Common myeloid progenitor, CD34-positive (primary cell): ENCODE measurements at regions not wholly inside any gene's neighbourhood (a gene's known extent, or its start where the extent isn't known, plus 50 kb on each side); places are given as distances from the start of the nearest gene placed in this dataset.

Experiments
- CTCF ChIA-PET: fragments of 350-600 bp; sonication (Branson Sonifier 250); formaldehyde crosslinking; loops from one replicate; lab custom pipeline; 2021; ENCODE audit warnings: antibody characterized with exemption; lab: Charles Lee
- POLR2A ChIA-PET: fragments of 350-600 bp; sonication (Branson Sonifier 250); formaldehyde crosslinking; loops from one replicate; lab custom pipeline; 2021; ENCODE audit warnings: antibody characterized with exemption; lab: Charles Lee
- DNase-seq, 3 donors: peaks; one replicate each; pipeline versions ENCODE4 v3.0.0 to v3.0.0-alpha.2; 2013
- H3K27ac ChIP-seq, 2 experiments: 1 replicate in 1 of 2; 2 replicates in 1 of 2; pipeline ENCODE4 v1.7.0; 2013; ENCODE audit warnings: inconsistent platforms in 2 of 2, low read length in 2 of 2, mild to moderate bottlenecking in 2 of 2, low read depth in 1 of 2, moderate library complexity in 1 of 2; ENCODE audit not compliant: severe bottlenecking in 2 of 2, insufficient read depth in 1 of 2, poor library complexity in 1 of 2
- H3K27me3 ChIP-seq, 5 experiments: replicated peaks in 2 of 5; 1 replicate in 3 of 5; 2 replicates in 2 of 5; pipeline versions ENCODE4 v1.6.1 to v1.7.0; 2013; ENCODE audit warnings: low read length in 4 of 5, mild to moderate bottlenecking in 2 of 5, moderate library complexity in 2 of 5, inconsistent platforms in 1 of 5; ENCODE audit not compliant: insufficient read depth in 5 of 5, control insufficient read depth in 4 of 5
- H3K36me3 ChIP-seq, 4 experiments: 1 replicate in 2 of 4; 2 replicates in 2 of 4; pipeline versions ENCODE4 v1.6.1 to v1.7.0; 2013; ENCODE audit warnings: low read length in 3 of 4, control low read depth in 1 of 4, mild to moderate bottlenecking in 1 of 4; ENCODE audit not compliant: control insufficient read depth in 4 of 4, insufficient read depth in 4 of 4
- H3K4me1 ChIP-seq, 4 experiments: 1 replicate in 3 of 4; 2 replicates in 1 of 4; pipeline versions ENCODE4 v1.6.1 to v1.7.1; 2013; ENCODE audit warnings: low read length in 3 of 4, mild to moderate bottlenecking in 3 of 4, control low read depth in 1 of 4, inconsistent platforms in 1 of 4, moderate library complexity in 1 of 4; ENCODE audit not compliant: control insufficient read depth in 4 of 4, insufficient read depth in 4 of 4; ENCODE audit errors: control extremely low read depth in 1 of 4
- H3K4me3 ChIP-seq, 7 experiments: 1 replicate in 4 of 7; 2 replicates in 3 of 7; pipeline versions ENCODE4 v1.5.1 to v1.7.0; 2013; ENCODE audit warnings: mild to moderate bottlenecking in 7 of 7, low read length in 6 of 7, moderate library complexity in 6 of 7, inconsistent platforms in 2 of 7, low read depth in 2 of 7, control low read depth in 1 of 7; ENCODE audit not compliant: insufficient read depth in 4 of 7, control insufficient read depth in 1 of 7; ENCODE audit errors: extremely low read depth in 1 of 7
- H3K9me3 ChIP-seq, 5 experiments: 1 replicate in 4 of 5; 2 replicates in 1 of 5; pipeline versions ENCODE4 v1.6.1 to v1.7.1; 2013; ENCODE audit warnings: low read length in 4 of 5, mild to moderate bottlenecking in 2 of 5, inconsistent platforms in 1 of 5, low read depth in 1 of 5, moderate library complexity in 1 of 5; ENCODE audit not compliant: control insufficient read depth in 4 of 5, insufficient read depth in 2 of 5; ENCODE audit errors: control extremely low read depth in 1 of 5
- WGBS: methylation state at CpG from one replicate; pipeline ENCODE4 v1.1.5; 2013; ENCODE audit not compliant: insufficient coverage; 5-methylcytosine and 5-hydroxymethylcytosine counted together

- ChIA-PET POLR2A (no interaction called here), CTCF (no interaction called here)
- WGBS = 100% methylated on average over 1 of the region's 2 CpGs
These were observed 190.6 kb upstream of the COX7C start for GRCh38 chr5:86427158-86427557.

GRCh38 chr5:86439593-86440110 is 178.1 kb upstream of the COX7C start:
- Histone ChIP-seq H3K4me3 (no peak overlapping the region), H3K9me3 (no peaks in the 10 kb centered on the region), H3K27me3 (no peaks in the 10 kb centered on the region), H3K27ac (no peak overlapping the region), H3K4me1 (no peaks in the 10 kb centered on the region), H3K36me3 (no peaks in the 10 kb centered on the region)
- CTCF ChIA-PET = no interaction called here
- WGBS = no CpG with 5 or more reads among the region's 2 CpGs
- POLR2A ChIA-PET = no interaction called here
- no peak for DNase-seq

More at GRCh38 chr5:86427158-86427557, 190.6 kb upstream of the COX7C start:
- H3K4me3 ChIP-seq = no peak overlapping the region
- H3K27me3 ChIP-seq = no peaks in the 10 kb centered on the region
- H3K9me3 ChIP-seq = peaks cover 0 to 1% (median 0%) of the 10 kb centered on the region in 5 experiments
- no peaks in the 10 kb centered on the region for H3K36me3 ChIP-seq
- no peaks in the 10 kb centered on the region for H3K4me1 ChIP-seq
- no peak for DNase-seq
- no peak overlapping the region for H3K27ac ChIP-seq

- WGBS = no CpG with 5 or more reads among the region's 2 CpGs
- H3K4me3 ChIP-seq = no peak overlapping the region
- H3K27ac ChIP-seq = no peak overlapping the region
- CTCF ChIA-PET = no interaction called here
- POLR2A ChIA-PET = no interaction called here
- DNase-seq = no peak
- H3K27me3 ChIP-seq = no peaks in the 10 kb centered on the region
- no peaks in the 10 kb centered on the region for H3K36me3 ChIP-seq
- H3K4me1 ChIP-seq = no peaks in the 10 kb centered on the region
- no peaks in the 10 kb centered on the region for H3K9me3 ChIP-seq
These were observed 175.6 kb upstream of the COX7C start for GRCh38 chr5:86442036-86442745.

GRCh38 chr5:86447362-86447761 is 170.4 kb upstream of the COX7C start:
- CTCF ChIA-PET = no interaction called here
- H3K36me3 ChIP-seq = no peaks in the 10 kb centered on the region
- no CpG with 5 or more reads among the region's 1 CpG for WGBS
- no peaks in the 10 kb centered on the region for H3K4me1 ChIP-seq
- H3K4me3 ChIP-seq = no peak overlapping the region
- POLR2A ChIA-PET = no interaction called here
- DNase-seq = no peak
- H3K27me3 ChIP-seq = no peaks in the 10 kb centered on the region
- H3K27ac ChIP-seq = no peak overlapping the region
- no peaks in the 10 kb centered on the region for H3K9me3 ChIP-seq

GRCh38 chr5:86452251-86452650 is 165.5 kb upstream of the COX7C start:
- ChIA-PET CTCF (interaction anchor here (1.0 kb wide), 1 partner anchor 9 kb away, joined by 3 read pairs; no protein-coding TSS in a partner anchor), POLR2A (no interaction called here)
- H3K9me3 ChIP-seq = no peaks in the 10 kb centered on the region
- H3K4me3 ChIP-seq = no peak overlapping the region
- no peak overlapping the region for H3K27ac ChIP-seq
- no peaks in the 10 kb centered on the region for H3K4me1 ChIP-seq
- H3K36me3 ChIP-seq = no peaks in the 10 kb centered on the region
- DNase-seq = no peak
- H3K27me3 ChIP-seq = no peaks in the 10 kb centered on the region

- ChIA-PET POLR2A (no interaction called here), CTCF (no interaction called here)
- H3K27ac ChIP-seq = no peak overlapping the region
- H3K4me1 ChIP-seq = no peaks in the 10 kb centered on the region
- H3K9me3 ChIP-seq = peaks cover 0 to 21% (median 10%) of the 10 kb centered on the region in 5 experiments
- 94% methylated on average over 16 of the region's 16 CpGs for WGBS
- no peaks in the 10 kb centered on the region for H3K36me3 ChIP-seq
- no peak for DNase-seq
- H3K27me3 ChIP-seq = no peaks in the 10 kb centered on the region
- no peak overlapping the region for H3K4me3 ChIP-seq
These were observed 157.2 kb upstream of the COX7C start for GRCh38 chr5:86460519-86460918.

GRCh38 chr5:86461169-86461956 is 156.4 kb upstream of the COX7C start:
- no peak overlapping the region for H3K27ac ChIP-seq
- H3K4me3 ChIP-seq = no peak overlapping the region
- DNase-seq = no peak
- ChIA-PET POLR2A (no interaction called here), CTCF (no interaction called here)
- no peaks in the 10 kb centered on the region for H3K27me3 ChIP-seq
- WGBS = 90% methylated on average over 2 of the region's 4 CpGs
- H3K9me3 ChIP-seq = peaks cover 0 to 27% (median 10%) of the 10 kb centered on the region in 5 experiments
- H3K36me3 ChIP-seq = no peaks in the 10 kb centered on the region
- H3K4me1 ChIP-seq = no peaks in the 10 kb centered on the region
